Liver (tissue), 8 donors: ENCODE measurements at regions not wholly inside any gene's neighbourhood (a gene's known extent, or its start where the extent isn't known, plus 50 kb on each side); places are given as distances from the start of the nearest gene placed in this dataset.

ENCODE experiments used
- DNase-seq: peaks from one replicate; pipeline ENCODE4 v3.0.0-alpha.2; 2017; ENCODE audit warnings: low spot score
- H3K27ac ChIP-seq, 2 donors: one replicate each; pipeline ENCODE4 v1.7.0; 2013; ENCODE audit warnings: inconsistent platforms in 2 of 2, low read length in 2 of 2, control low read depth in 1 of 2, low read depth in 1 of 2, mild to moderate bottlenecking in 1 of 2
- H3K27me3 ChIP-seq, 4 donors: one replicate each; pipeline versions ENCODE4 v1.6.1 to v1.7.0; 2013; ENCODE audit warnings: low read length in 3 of 4, inconsistent platforms in 1 of 4, mild to moderate bottlenecking in 1 of 4, moderate library complexity in 1 of 4; ENCODE audit not compliant: control insufficient read depth in 4 of 4, insufficient read depth in 4 of 4
- H3K36me3 ChIP-seq, 4 donors: one replicate each; pipeline versions ENCODE4 v1.6.1 to v1.7.0; 2013; ENCODE audit warnings: low read length in 3 of 4, mild to moderate bottlenecking in 3 of 4, low read depth in 1 of 4, moderate library complexity in 1 of 4; ENCODE audit not compliant: control insufficient read depth in 4 of 4, insufficient read depth in 3 of 4
- H3K4me1 ChIP-seq, 4 donors: one replicate each; pipeline versions ENCODE4 v1.6.1 to v1.7.0; 2013; ENCODE audit warnings: low read length in 3 of 4, mild to moderate bottlenecking in 3 of 4, moderate library complexity in 1 of 4; ENCODE audit not compliant: control insufficient read depth in 4 of 4, insufficient read depth in 4 of 4
- H3K4me3 ChIP-seq, 3 donors: one replicate each; pipeline versions ENCODE4 v1.6.1 to v1.7.0; 2013; ENCODE audit warnings: low read length in 3 of 3, control low read depth in 1 of 3, low read depth in 1 of 3, mild to moderate bottlenecking in 1 of 3
- H3K9ac ChIP-seq, 2 donors: one replicate each; pipeline ENCODE4 v1.7.0; 2013; ENCODE audit warnings: low read length in 2 of 2, mild to moderate bottlenecking in 2 of 2, moderate library complexity in 2 of 2, control low read depth in 1 of 2, low read depth in 1 of 2
- H3K9me3 ChIP-seq, 4 donors: one replicate each; pipeline versions ENCODE4 v1.6.1 to v1.7.0; 2013; ENCODE audit warnings: low read length in 3 of 4; ENCODE audit not compliant: control insufficient read depth in 4 of 4
- CTCF ChIP-seq: fragments of 150-350 bp; IDR thresholded peaks from 2 replicates; pipeline ENCODE4 v1.5.1; 2017; ENCODE audit warnings: improper control_type of control experiment, low read depth, low read length; ENCODE audit not compliant: missing input control
- EGR1 ChIP-seq, 2 donors: IDR thresholded peaks; 2 replicates each; pipeline ENCODE4 v1.6.1; 2016 to 2018; ENCODE audit warnings: antibody characterized with exemption in 2 of 2, low read depth in 2 of 2
- FOXA1 ChIP-seq: IDR thresholded peaks from 2 replicates; pipeline ENCODE4 v1.6.1; 2016; ENCODE audit warnings: antibody characterized with exemption
- FOXA2 ChIP-seq: IDR thresholded peaks from 2 replicates; pipeline ENCODE4 v1.6.1; 2016; ENCODE audit warnings: antibody characterized with exemption
- HNF4A ChIP-seq, 2 donors: conservative IDR thresholded peaks; 2 replicates each; pipeline ENCODE4 v1.6.1; 2016; ENCODE audit warnings: antibody characterized with exemption in 2 of 2, mild to moderate bottlenecking in 2 of 2
- HNF4G ChIP-seq: IDR thresholded peaks from 2 replicates; pipeline ENCODE4 v1.6.1; 2016; ENCODE audit warnings: antibody characterized with exemption
- JUND ChIP-seq, 2 donors: IDR thresholded peaks; 2 replicates each; pipeline ENCODE4 v1.6.1; 2016; ENCODE audit warnings: antibody characterized with exemption in 2 of 2
- MAX ChIP-seq: IDR thresholded peaks from 2 replicates; pipeline ENCODE4 v1.6.1; 2016; ENCODE audit warnings: antibody characterized with exemption
- NR2F2 ChIP-seq: IDR thresholded peaks from 2 replicates; pipeline ENCODE4 v1.6.1; 2016; ENCODE audit warnings: antibody characterized with exemption
- RAD21 ChIP-seq, 2 donors: IDR thresholded peaks; 2 replicates each; pipeline ENCODE4 v1.6.1; 2016; ENCODE audit warnings: antibody characterized with exemption in 2 of 2, mild to moderate bottlenecking in 2 of 2
- REST ChIP-seq: IDR thresholded peaks from 2 replicates; pipeline ENCODE4 v1.6.1; 2016; ENCODE audit warnings: antibody characterized with exemption, mild to moderate bottlenecking
- SP1 ChIP-seq: IDR thresholded peaks from 2 replicates; pipeline ENCODE4 v1.6.1; 2018; ENCODE audit warnings: antibody characterized with exemption, mild to moderate bottlenecking
- TAF1 ChIP-seq: conservative IDR thresholded peaks from 2 replicates; pipeline ENCODE4 v1.6.1; 2016; ENCODE audit warnings: antibody characterized with exemption, mild to moderate bottlenecking
- YY1 ChIP-seq: IDR thresholded peaks from 2 replicates; pipeline ENCODE4 v1.6.1; 2016; ENCODE audit warnings: antibody characterized with exemption, mild to moderate bottlenecking
- ZBTB33 ChIP-seq: IDR thresholded peaks from 2 replicates; pipeline ENCODE4 v1.6.1; 2016; ENCODE audit warnings: antibody characterized with exemption
- WGBS: extraction: QIAGEN DNeasy Blood & Tissue Kit; methylation state at CpG from one replicate; pipeline ENCODE4 v1.1.7; 2013; 5-methylcytosine and 5-hydroxymethylcytosine counted together
- donor health status: healthy.
- donor health status: healthy.
- donor health status: healthy.
- donor health status: healthy.
- donor health status: healthy.

- DNase-seq, result no peak
Measured at GRCh38 chr16:47924950-47925349, 230.8 kb downstream of the ABCC12 start.

GRCh38 chr16:47921535-47921934 is 234.3 kb downstream of the ABCC12 start:
- no peak for DNase-seq
- no peak for TF ChIP-seq EGR1 (IDR thresholded peaks at IDR 0.05; ENCODE audit: low read depth in 2 of 2)
- TF ChIP-seq FOXA1, result no peak
- no peak for TF ChIP-seq SP1
- no peak for TF ChIP-seq REST
- TF ChIP-seq HNF4G, result no peak
- TF ChIP-seq ZBTB33, result no peak
- TF ChIP-seq HNF4A (conservative IDR thresholded peaks at IDR 0.05), result no peak
- no peak for TF ChIP-seq TAF1
- TF ChIP-seq FOXA2, result no peak
- TF ChIP-seq NR2F2, result no peak
- WGBS, result 61% methylated on average over 1 of the region's 1 CpG

More at GRCh38 chr16:47924950-47925349, 230.8 kb downstream of the ABCC12 start:
- 91% methylated on average over 2 of the region's 2 CpGs for WGBS
- H3K4me1 ChIP-seq, result no peaks in the 10 kb centered on the region
- no peak overlapping the region for H3K4me3 ChIP-seq
- H3K27me3 ChIP-seq, result no peaks in the 10 kb centered on the region
- H3K27ac ChIP-seq, result no peak overlapping the region
- no peak overlapping the region for H3K9ac ChIP-seq
- H3K9me3 ChIP-seq, result no peaks in the 10 kb centered on the region
- no peaks in the 10 kb centered on the region for H3K36me3 ChIP-seq
- TF ChIP-seq HNF4A (conservative IDR thresholded peaks at IDR 0.05) (no peak), SP1 (no peak), TAF1 (no peak), NR2F2 (no peak), MAX (no peak), HNF4G (no peak), YY1 (no peak), CTCF (no peak), JUND (IDR thresholded peaks at IDR 0.05) (no peak), RAD21 (IDR thresholded peaks at IDR 0.05) (no peak)

More at GRCh38 chr16:47921535-47921934, 234.3 kb downstream of the ABCC12 start:
- no peaks in the 10 kb centered on the region for H3K36me3 ChIP-seq
- no peaks in the 10 kb centered on the region for H3K27me3 ChIP-seq
- no peak overlapping the region for H3K27ac ChIP-seq
- H3K4me3 ChIP-seq, result no peak overlapping the region
- no peaks in the 10 kb centered on the region for H3K9me3 ChIP-seq
- H3K9ac ChIP-seq, result no peak overlapping the region
- no peaks in the 10 kb centered on the region for H3K4me1 ChIP-seq
